GM23338 (cell line): ENCODE measurements at regions not wholly inside any gene's neighbourhood (a gene's known extent, or its start where the extent isn't known, plus 50 kb on each side); places are given as distances from the start of the nearest gene placed in this dataset.

Experiments
- CTCF ChIP-seq, 2 experiments: fragments of 200-600 bp in 1 of 2; sonication (generic) in 1 of 2; conservative IDR thresholded peaks; 2 replicates each; pipeline versions ENCODE4 v1.5.1 to v1.6.1; 2016 to 2017; ENCODE audit warnings: antibody characterized with exemption in 2 of 2, low read depth in 2 of 2, mild to moderate bottlenecking in 2 of 2, moderate library complexity in 1 of 2
- POLR2AphosphoS5 ChIP-seq: IDR thresholded peaks from 2 replicates; pipeline ENCODE4 v1.6.1; 2016; ENCODE audit warnings: antibody characterized with exemption, low read depth
- STAT1 ChIP-seq: IDR thresholded peaks from one replicate; pipeline ENCODE4 v1.6.1; 2016; ENCODE audit warnings: antibody characterized with exemption; ENCODE audit not compliant: unreplicated experiment
- TF ChIP-seq, protein P1 (sequence below): IDR thresholded peaks from one replicate; pipeline ENCODE4 v1.6.1; 2018; ENCODE audit warnings: antibody characterized with exemption; ENCODE audit not compliant: unreplicated experiment
- TF ChIP-seq, protein P2 (sequence below): IDR thresholded peaks from 2 replicates; pipeline ENCODE4 v1.6.1; 2016; ENCODE audit warnings: antibody characterized with exemption

GRCh38 chr3:167109746-167110145 is 270.4 kb downstream of the ZBBX start:
- TF ChIP-seq CTCF (conservative IDR thresholded peaks at IDR 0.05; ENCODE audit: low read depth in 2 of 2) (no peak), STAT1 (no peak), POLR2AphosphoS5 (no peak)
- TF ChIP-seq, protein P1, sequence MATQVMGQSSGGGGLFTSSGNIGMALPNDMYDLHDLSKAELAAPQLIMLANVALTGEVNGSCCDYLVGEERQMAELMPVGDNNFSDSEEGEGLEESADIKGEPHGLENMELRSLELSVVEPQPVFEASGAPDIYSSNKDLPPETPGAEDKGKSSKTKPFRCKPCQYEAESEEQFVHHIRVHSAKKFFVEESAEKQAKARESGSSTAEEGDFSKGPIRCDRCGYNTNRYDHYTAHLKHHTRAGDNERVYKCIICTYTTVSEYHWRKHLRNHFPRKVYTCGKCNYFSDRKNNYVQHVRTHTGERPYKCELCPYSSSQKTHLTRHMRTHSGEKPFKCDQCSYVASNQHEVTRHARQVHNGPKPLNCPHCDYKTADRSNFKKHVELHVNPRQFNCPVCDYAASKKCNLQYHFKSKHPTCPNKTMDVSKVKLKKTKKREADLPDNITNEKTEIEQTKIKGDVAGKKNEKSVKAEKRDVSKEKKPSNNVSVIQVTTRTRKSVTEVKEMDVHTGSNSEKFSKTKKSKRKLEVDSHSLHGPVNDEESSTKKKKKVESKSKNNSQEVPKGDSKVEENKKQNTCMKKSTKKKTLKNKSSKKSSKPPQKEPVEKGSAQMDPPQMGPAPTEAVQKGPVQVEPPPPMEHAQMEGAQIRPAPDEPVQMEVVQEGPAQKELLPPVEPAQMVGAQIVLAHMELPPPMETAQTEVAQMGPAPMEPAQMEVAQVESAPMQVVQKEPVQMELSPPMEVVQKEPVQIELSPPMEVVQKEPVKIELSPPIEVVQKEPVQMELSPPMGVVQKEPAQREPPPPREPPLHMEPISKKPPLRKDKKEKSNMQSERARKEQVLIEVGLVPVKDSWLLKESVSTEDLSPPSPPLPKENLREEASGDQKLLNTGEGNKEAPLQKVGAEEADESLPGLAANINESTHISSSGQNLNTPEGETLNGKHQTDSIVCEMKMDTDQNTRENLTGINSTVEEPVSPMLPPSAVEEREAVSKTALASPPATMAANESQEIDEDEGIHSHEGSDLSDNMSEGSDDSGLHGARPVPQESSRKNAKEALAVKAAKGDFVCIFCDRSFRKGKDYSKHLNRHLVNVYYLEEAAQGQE = no peak
- TF ChIP-seq, protein P2, sequence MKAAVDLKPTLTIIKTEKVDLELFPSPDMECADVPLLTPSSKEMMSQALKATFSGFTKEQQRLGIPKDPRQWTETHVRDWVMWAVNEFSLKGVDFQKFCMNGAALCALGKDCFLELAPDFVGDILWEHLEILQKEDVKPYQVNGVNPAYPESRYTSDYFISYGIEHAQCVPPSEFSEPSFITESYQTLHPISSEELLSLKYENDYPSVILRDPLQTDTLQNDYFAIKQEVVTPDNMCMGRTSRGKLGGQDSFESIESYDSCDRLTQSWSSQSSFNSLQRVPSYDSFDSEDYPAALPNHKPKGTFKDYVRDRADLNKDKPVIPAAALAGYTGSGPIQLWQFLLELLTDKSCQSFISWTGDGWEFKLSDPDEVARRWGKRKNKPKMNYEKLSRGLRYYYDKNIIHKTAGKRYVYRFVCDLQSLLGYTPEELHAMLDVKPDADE = no peak
